SU-DHL-6 (cell line): ENCODE measurements at regions not wholly inside any gene's neighbourhood (a gene's known extent, or its start where the extent isn't known, plus 50 kb on each side); places are given as distances from the start of the nearest gene placed in this dataset.
"Not testable (repeated sequence)": the region's sequence is repeated elsewhere in the genome, so short reads cannot be mapped to it uniquely, and the experiment has no call there.

Experiments
- H2AFZ ChIP-seq: fragments of 200-600 bp; sonication (generic); 2 replicates; pipeline ENCODE4 v1.6.1; 2014; ENCODE audit warnings: low read depth, mild to moderate bottlenecking, moderate library complexity, mixed read lengths, antibody characterized with exemption, low read length; ENCODE audit not compliant: severe bottlenecking
- H3F3A ChIP-seq: fragments of 200-600 bp; shearing (Covaris generic); 2 replicates; pipeline ENCODE4 v1.6.0; 2016; ENCODE audit warnings: antibody characterized with exemption, mild to moderate bottlenecking; ENCODE audit not compliant: insufficient read depth
- H3K27ac ChIP-seq: fragments of 200-600 bp; sonication (generic); 2 replicates; pipeline ENCODE4 v1.5.1; 2016; ENCODE audit warnings: low read depth, mild to moderate bottlenecking, low read length, moderate library complexity, mixed read lengths
- H3K27me3 ChIP-seq: fragments of 200-600 bp; sonication (generic), shearing (Covaris generic); 2 replicates; pipeline ENCODE4 v1.6.0; 2014; ENCODE audit warnings: mild to moderate bottlenecking, low read length
- H3K36me3 ChIP-seq: fragments of 200-600 bp; sonication (generic); 2 replicates; pipeline ENCODE4 v1.6.1; 2014; ENCODE audit warnings: mild to moderate bottlenecking, low read length, mixed read lengths
- H3K4me2 ChIP-seq: fragments of 300-600, 200-600 bp; shearing (Covaris generic), sonication (generic); 2 replicates; pipeline ENCODE4 v1.6.0; 2014; ENCODE audit warnings: low read length, low read depth, mild to moderate bottlenecking; ENCODE audit not compliant: poor library complexity, severe bottlenecking
- H3K4me3 ChIP-seq: fragments of 200-600 bp; sonication (generic); 2 replicates; pipeline ENCODE4 v1.5.1; 2014; ENCODE audit warnings: antibody characterized with exemption, low read length, mild to moderate bottlenecking, mixed read lengths; ENCODE audit not compliant: insufficient read depth, poor library complexity, severe bottlenecking
- H3K79me2 ChIP-seq: fragments of 200-600 bp; sonication (generic); 2 replicates; pipeline ENCODE4 v1.6.1; 2014; ENCODE audit warnings: mild to moderate bottlenecking, low read length, moderate library complexity; ENCODE audit not compliant: insufficient read depth
- H3K9ac ChIP-seq: fragments of 200-600 bp; sonication (generic); 2 replicates; pipeline ENCODE4 v1.7.0; 2014; ENCODE audit warnings: mild to moderate bottlenecking, low read length
- H3K9me2 ChIP-seq: fragments of 200-600 bp; sonication (generic); replicated peaks from 2 replicates; pipeline ENCODE4 v1.6.1; 2014; ENCODE audit warnings: low read length; ENCODE audit not compliant: insufficient read depth
- H3K9me3 ChIP-seq: fragments of 200-600 bp; sonication (generic); 2 replicates; pipeline ENCODE4 v1.6.1; 2014; ENCODE audit warnings: low read length, mixed read lengths; ENCODE audit not compliant: insufficient read depth
- H4K20me1 ChIP-seq: fragments of 200-600 bp; sonication (generic); 2 replicates; pipeline ENCODE4 v1.6.1; 2014; ENCODE audit warnings: low read depth, mild to moderate bottlenecking, antibody characterized with exemption, low read length, moderate library complexity, mixed read lengths
- CTCF ChIP-seq: fragments of 200-600 bp; sonication (generic); IDR thresholded peaks from one replicate; pipeline ENCODE4 v1.5.1; 2017; ENCODE audit warnings: antibody characterized with exemption, mild to moderate bottlenecking, low read length, moderate library complexity; ENCODE audit not compliant: insufficient read depth, poor library complexity, severe bottlenecking
- EZH2phosphoT487 ChIP-seq: fragments of 200-600 bp; sonication (generic), shearing (Covaris generic); conservative IDR thresholded peaks from 2 replicates; pipeline ENCODE4 v1.6.1; 2018; ENCODE audit warnings: mild to moderate bottlenecking, antibody characterized with exemption, low read length, moderate library complexity, mixed read lengths

GRCh38 chr11:103737037-103737622, 299.3 kb upstream of the DDI1 start:
- no peaks in the 10 kb centered on the region for H3F3A ChIP-seq
- no peak overlapping the region for H3K4me2 ChIP-seq
- H3K79me2 ChIP-seq = no peaks in the 10 kb centered on the region
- H3K4me3 ChIP-seq = no peak overlapping the region
- no peak overlapping the region for H3K27ac ChIP-seq
- TF ChIP-seq CTCF (no peak), EZH2phosphoT487 (no peak)
- no peaks in the 10 kb centered on the region for H3K9me2 ChIP-seq
- H3K9me3 ChIP-seq = no peaks in the 10 kb centered on the region
- no peaks in the 10 kb centered on the region for H4K20me1 ChIP-seq
- H3K27me3 ChIP-seq = no peaks in the 10 kb centered on the region
- H3K9ac ChIP-seq = no peak overlapping the region
- no peaks in the 10 kb centered on the region for H3K36me3 ChIP-seq
- no peak overlapping the region for H2AFZ ChIP-seq

DNA sequence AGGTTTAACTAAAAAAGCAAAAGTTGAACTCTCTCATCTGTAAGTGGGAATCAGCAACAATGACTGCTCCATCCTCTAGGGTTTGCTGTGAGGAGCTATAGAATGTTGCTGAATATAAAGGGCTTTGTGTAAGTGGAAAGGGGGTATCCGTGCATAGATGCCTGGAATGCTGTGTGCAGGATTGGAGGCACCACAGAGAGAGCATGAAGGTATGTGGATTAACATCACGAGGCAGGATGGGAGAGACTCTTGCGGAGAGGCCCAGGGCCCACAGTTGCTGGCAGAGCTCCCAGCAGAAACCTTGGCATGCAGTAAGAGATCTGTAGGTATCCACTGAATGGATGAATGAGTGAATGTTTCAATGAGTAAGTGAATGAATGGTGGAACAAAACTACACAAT, 298.7 kb upstream of the DDI1 start:
- H4K20me1 ChIP-seq = no peaks in the 10 kb centered on the region
- H3K36me3 ChIP-seq = no peaks in the 10 kb centered on the region
- H3K27me3 ChIP-seq = no peaks in the 10 kb centered on the region
- TF ChIP-seq EZH2phosphoT487 (no peak), CTCF (no peak)
- no peaks in the 10 kb centered on the region for H3F3A ChIP-seq
- H3K9me2 ChIP-seq = no peaks in the 10 kb centered on the region
- no peak overlapping the region for H3K4me2 ChIP-seq
- H3K9ac ChIP-seq = no peak overlapping the region
- H3K4me3 ChIP-seq = no peak overlapping the region
- H3K9me3 ChIP-seq = no peaks in the 10 kb centered on the region
- no peaks in the 10 kb centered on the region for H3K79me2 ChIP-seq
- no peak overlapping the region for H3K27ac ChIP-seq
- H2AFZ ChIP-seq = no peak overlapping the region

- not testable (repeated sequence) for H3K9me2 ChIP-seq, H3K27ac ChIP-seq, H3F3A ChIP-seq, H3K9me3 ChIP-seq, H3K36me3 ChIP-seq, H4K20me1 ChIP-seq, H3K79me2 ChIP-seq, H3K27me3 ChIP-seq
- H3K4me3 ChIP-seq = peak overlapping the region; percentile 26
- H3K4me2 ChIP-seq = peak overlapping the region; percentile 47
- H2AFZ ChIP-seq = peak overlapping the region; percentile 82
- peak overlapping the region; percentile 41 for H3K9ac ChIP-seq
Measured at GRCh38 chr11:103739074-103739796, 297.2 kb upstream of the DDI1 start.

- peak overlapping the region; percentile 46 for H3K27ac ChIP-seq
- TF ChIP-seq EZH2phosphoT487 (no peak), CTCF (no peak)
Measured at GRCh38 chr11:103744496-103745153, 291.8 kb upstream of the DDI1 start.

More at GRCh38 chr11:103744496-103745153, 291.8 kb upstream of the DDI1 start:
- Histone ChIP-seq H4K20me1 (no peaks in the 10 kb centered on the region), H3K79me2 (no peaks in the 10 kb centered on the region), H3K4me3 (no peak overlapping the region), H3K36me3 (0 out of 2 replicates have a peak, but pooled peaks cover 4% of the 10 kb centered on the region), H3K9me3 (peaks cover 8% of the 10 kb centered on the region; the same call in 1 of the 2 replicates), H3K27me3 (no peaks in the 10 kb centered on the region), H3K9me2 (no peaks in the 10 kb centered on the region), H3K9ac (no peak overlapping the region), H3K4me2 (peak overlapping the region; percentile 37), H2AFZ (no peak overlapping the region), H3F3A (no peaks in the 10 kb centered on the region)
